ENCODE measurements at regions not wholly inside any gene's neighbourhood (a gene's known extent, or its start where the extent isn't known, plus 50 kb on each side); places are given as distances from the start of the nearest gene placed in this dataset.
"Not testable (repeated sequence)": the region's sequence is repeated elsewhere in the genome, so short reads cannot be mapped to it uniquely, and the experiment has no call there.

GRCh38 chr12:38016602-38017001 is 300.0 kb upstream of the ALG10B start:
- DNase-seq, result no peak

GRCh38 chr12:38025916-38026315 is 290.7 kb upstream of the ALG10B start:
- no peak for DNase-seq

- no peak for DNase-seq
Observed at GRCh38 chr12:38053113-38053512, 263.5 kb upstream of the ALG10B start.

- DNase-seq, result no peak
Observed at GRCh38 chr12:38053655-38054464, 262.7 kb upstream of the ALG10B start.

- DNase-seq, result no peak
Observed at GRCh38 chr12:38056701-38057689, 259.6 kb upstream of the ALG10B start.

- no peak for DNase-seq
Observed at GRCh38 chr12:38099686-38100085, 216.9 kb upstream of the ALG10B start.

- no peak for DNase-seq
Observed at GRCh38 chr12:38101753-38102152, 214.8 kb upstream of the ALG10B start.

- no peak for DNase-seq
Observed at GRCh38 chr12:38102197-38102596, 214.4 kb upstream of the ALG10B start.

GRCh38 chr12:38110026-38110699 is 206.4 kb upstream of the ALG10B start:
- no peak for DNase-seq

GRCh38 chr12:38113991-38114390 is 202.6 kb upstream of the ALG10B start:
- no peak for DNase-seq

GRCh38 chr12:38116968-38117367 is 199.6 kb upstream of the ALG10B start:
- no peak for DNase-seq

GRCh38 chr12:38118632-38119031 is 197.9 kb upstream of the ALG10B start:
- no peak for DNase-seq

GRCh38 chr12:38120438-38120837 is 196.1 kb upstream of the ALG10B start:
- no peak for DNase-seq

GRCh38 chr12:38123028-38123427 is 193.5 kb upstream of the ALG10B start:
- not testable (repeated sequence) for DNase-seq

GRCh38 chr12:38123566-38124246 is 192.9 kb upstream of the ALG10B start:
- no peak for DNase-seq

- no peak for DNase-seq
Observed at GRCh38 chr12:38124247-38125012, 192.1 kb upstream of the ALG10B start.

- no peak for DNase-seq
Observed at GRCh38 chr12:38132139-38132538, 184.4 kb upstream of the ALG10B start.

- DNase-seq, result no peak
Observed at GRCh38 chr12:38137287-38137686, 179.3 kb upstream of the ALG10B start.

- DNase-seq, result no peak
Observed at GRCh38 chr12:38137716-38138115, 178.9 kb upstream of the ALG10B start.

GRCh38 chr12:38138225-38139221 is 178.1 kb upstream of the ALG10B start:
- peak; percentile 46 to 58 for DNase-seq

Data from AML-193 (cell line).